ENCODE measurements at regions not wholly inside any gene's neighbourhood (a gene's known extent, or its start where the extent isn't known, plus 50 kb on each side); places are given as distances from the start of the nearest gene placed in this dataset.

DNA sequence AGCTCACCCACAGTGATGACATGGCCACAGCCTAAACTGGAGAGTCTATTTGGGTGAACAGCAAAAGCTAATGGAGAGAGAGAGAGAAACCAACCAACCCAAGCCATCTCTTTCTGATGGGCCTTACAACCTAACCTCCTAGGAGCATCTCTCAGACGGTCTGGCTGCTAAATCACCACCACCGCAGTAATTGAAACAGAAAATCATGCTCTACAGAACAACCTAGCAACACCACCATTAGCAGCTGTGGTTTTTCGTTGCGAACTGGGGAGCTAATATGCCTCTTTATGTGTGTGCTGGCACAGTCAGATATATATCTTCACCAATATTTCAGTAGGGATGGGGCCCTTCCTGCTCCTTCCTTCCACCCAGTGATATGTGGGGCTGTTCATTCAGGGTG lies 166.9 kb upstream of the PROK2 start (continued):
- TF ChIP-seq, protein P1, sequence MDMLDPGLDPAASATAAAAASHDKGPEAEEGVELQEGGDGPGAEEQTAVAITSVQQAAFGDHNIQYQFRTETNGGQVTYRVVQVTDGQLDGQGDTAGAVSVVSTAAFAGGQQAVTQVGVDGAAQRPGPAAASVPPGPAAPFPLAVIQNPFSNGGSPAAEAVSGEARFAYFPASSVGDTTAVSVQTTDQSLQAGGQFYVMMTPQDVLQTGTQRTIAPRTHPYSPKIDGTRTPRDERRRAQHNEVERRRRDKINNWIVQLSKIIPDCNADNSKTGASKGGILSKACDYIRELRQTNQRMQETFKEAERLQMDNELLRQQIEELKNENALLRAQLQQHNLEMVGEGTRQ (IDR thresholded peaks at IDR 0.05): no peak
- TF ChIP-seq, protein P2, sequence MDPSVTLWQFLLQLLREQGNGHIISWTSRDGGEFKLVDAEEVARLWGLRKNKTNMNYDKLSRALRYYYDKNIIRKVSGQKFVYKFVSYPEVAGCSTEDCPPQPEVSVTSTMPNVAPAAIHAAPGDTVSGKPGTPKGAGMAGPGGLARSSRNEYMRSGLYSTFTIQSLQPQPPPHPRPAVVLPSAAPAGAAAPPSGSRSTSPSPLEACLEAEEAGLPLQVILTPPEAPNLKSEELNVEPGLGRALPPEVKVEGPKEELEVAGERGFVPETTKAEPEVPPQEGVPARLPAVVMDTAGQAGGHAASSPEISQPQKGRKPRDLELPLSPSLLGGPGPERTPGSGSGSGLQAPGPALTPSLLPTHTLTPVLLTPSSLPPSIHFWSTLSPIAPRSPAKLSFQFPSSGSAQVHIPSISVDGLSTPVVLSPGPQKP (IDR thresholded peaks at IDR 0.05; ENCODE audit: low read depth, low read length): no peak
- TF ChIP-seq CHD2 (IDR thresholded peaks at IDR 0.05; ENCODE audit: low read length, partially characterized antibody): no peak

- H3K4me2 ChIP-seq: no peak overlapping the region
- ATAC-seq (no peak), DNase-seq (ENCODE audit: low read depth in 1 of 2, low spot score in 1 of 2) (no peak), FAIRE-seq (no peak)
- H3K9me3 ChIP-seq: no peaks in the 10 kb centered on the region
- H3K4me1 ChIP-seq: no peaks in the 10 kb centered on the region
- 49% methylated on average over 4 of the region's 4 CpGs for WGBS (ENCODE audit: missing lambda C conversion rate)
- CTCF ChIA-PET: interaction anchor here (0.6 to 12.2 kb wide), 6 partner anchors 12 to 868 kb away, joined by 3 to 126 read pairs (median 4); no protein-coding TSS in a partner anchor
- H3K4me3 ChIP-seq: no peak overlapping the region
- no peak overlapping the region for H3K27ac ChIP-seq
- POLR2A ChIA-PET: no interaction called here
- no peak for TF ChIP-seq ZSCAN20 (CRISPR knock-in tag; IDR thresholded peaks at IDR 0.05)
- TF ChIP-seq TFCP2L1 (CRISPR knock-in tag; IDR thresholded peaks at IDR 0.05): no peak
- TF ChIP-seq SMC3 (IDR thresholded peaks at IDR 0.05): no peak
- no peak for TF ChIP-seq RCOR1 (IDR thresholded peaks at IDR 0.05; ENCODE audit: low read depth, low read length)
- TF ChIP-seq ESRRA (IDR thresholded peaks at IDR 0.05; ENCODE audit: borderline replicate concordance, low read length): no peak
- no peak for TF ChIP-seq BCL3 (IDR thresholded peaks at IDR 0.05)
- TF ChIP-seq NR3C1 (IDR thresholded peaks at IDR 0.05): no peak
Observed at GRCh38 chr3:71951361-71951760, 166.4 kb upstream of the PROK2 start.

GRCh38 chr3:71949442-71949841 lies 164.5 kb upstream of the PROK2 start:
- Histone ChIP-seq H3K4me3 (no peak overlapping the region), H3K27ac (no peak overlapping the region), H3K4me2 (no peak overlapping the region), H3K4me1 (no peaks in the 10 kb centered on the region), H3K9me3 (no peaks in the 10 kb centered on the region)
- DNase-seq (ENCODE audit: low read depth in 1 of 2, low spot score in 1 of 2) (no peak), FAIRE-seq (no peak), ATAC-seq (no peak)
- POLR2A ChIA-PET: no interaction called here
- 2% methylated on average over 4 of the region's 4 CpGs for WGBS (ENCODE audit: missing lambda C conversion rate)
- CTCF ChIA-PET: interaction anchor here (0.9 to 12.2 kb wide), 3 partner anchors 29 to 870 kb away, joined by 4 to 126 read pairs (median 4); no protein-coding TSS in a partner anchor
- TF ChIP-seq, protein P2 (IDR thresholded peaks at IDR 0.05; ENCODE audit: low read depth, low read length): no peak
- no peak for TF ChIP-seq FOSB (CRISPR knock-in tag; IDR thresholded peaks at IDR 0.05)
- no peak for TF ChIP-seq PBX3 (IDR thresholded peaks at IDR 0.05)
- TF ChIP-seq ZFP36 (IDR thresholded peaks at IDR 0.05; ENCODE audit: borderline replicate concordance, partially characterized antibody): no peak

GRCh38 chr3:71944482-71945065 lies 159.6 kb upstream of the PROK2 start:
- POLR2A ChIA-PET: interaction anchor here (0.5 kb wide), 1 partner anchor 169 kb away, joined by 7 read pairs; no protein-coding TSS in a partner anchor
- 35% methylated on average over 5 of the region's 5 CpGs for WGBS (ENCODE audit: missing lambda C conversion rate)
- Histone ChIP-seq H3K4me1 (no peaks in the 10 kb centered on the region), H3K4me2 (no peak overlapping the region), H3K4me3 (no peak overlapping the region), H3K27ac (no peak overlapping the region), H3K9me3 (0 out of 3 replicates have a peak, but pooled peaks cover 4% of the 10 kb centered on the region)
- FAIRE-seq (no peak), DNase-seq (ENCODE audit: low read depth in 1 of 2, low spot score in 1 of 2) (no peak), ATAC-seq (no peak)
- CTCF ChIA-PET: interaction anchor here (0.8 to 4.1 kb wide), 4 partner anchors 9 to 384 kb away, joined by 3 to 19 read pairs (median 4); no protein-coding TSS in a partner anchor
- TF ChIP-seq POLR2A (IDR thresholded peaks at IDR 0.05; ENCODE audit: low read length): no peak
- TF ChIP-seq, protein P3, sequence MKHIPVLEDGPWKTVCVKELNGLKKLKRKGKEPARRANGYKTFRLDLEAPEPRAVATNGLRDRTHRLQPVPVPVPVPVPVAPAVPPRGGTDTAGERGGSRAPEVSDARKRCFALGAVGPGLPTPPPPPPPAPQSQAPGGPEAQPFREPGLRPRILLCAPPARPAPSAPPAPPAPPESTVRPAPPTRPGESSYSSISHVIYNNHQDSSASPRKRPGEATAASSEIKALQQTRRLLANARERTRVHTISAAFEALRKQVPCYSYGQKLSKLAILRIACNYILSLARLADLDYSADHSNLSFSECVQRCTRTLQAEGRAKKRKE (CRISPR knock-in tag; IDR thresholded peaks at IDR 0.05; ENCODE audit: low read depth): no peak
- no peak for TF ChIP-seq CHD2 (IDR thresholded peaks at IDR 0.05; ENCODE audit: low read length, partially characterized antibody)
- TF ChIP-seq RAD21 (conservative IDR thresholded peaks at IDR 0.05 in 1 of 2, IDR thresholded peaks at IDR 0.05 in 1 of 2): no peak
- TF ChIP-seq PHF8 (IDR thresholded peaks at IDR 0.05; ENCODE audit: borderline replicate concordance, low read depth): no peak
- TF ChIP-seq NFE2L2 (conservative IDR thresholded peaks at IDR 0.05; ENCODE audit: low read length): no peak
- no peak for TF ChIP-seq MAX (IDR thresholded peaks at IDR 0.05)
- TF ChIP-seq SMC3 (IDR thresholded peaks at IDR 0.05): no peak
- no peak for TF ChIP-seq PBX3 (IDR thresholded peaks at IDR 0.05)
- no peak for TF ChIP-seq HOXB5 (CRISPR knock-in tag; IDR thresholded peaks at IDR 0.05)
- no peak for TF ChIP-seq BHLHE40 (IDR thresholded peaks at IDR 0.05; ENCODE audit: low read depth, low read length)
- no peak for TF ChIP-seq MAZ (IDR thresholded peaks at IDR 0.05; ENCODE audit: borderline replicate concordance, low read depth, low read length)
- TF ChIP-seq MYC (IDR thresholded peaks at IDR 0.05; ENCODE audit: borderline replicate concordance, low read length): no peak
